ENCODE measurements at regions not wholly inside any gene's neighbourhood (a gene's known extent, or its start where the extent isn't known, plus 50 kb on each side); places are given as distances from the start of the nearest gene placed in this dataset.

DNA sequence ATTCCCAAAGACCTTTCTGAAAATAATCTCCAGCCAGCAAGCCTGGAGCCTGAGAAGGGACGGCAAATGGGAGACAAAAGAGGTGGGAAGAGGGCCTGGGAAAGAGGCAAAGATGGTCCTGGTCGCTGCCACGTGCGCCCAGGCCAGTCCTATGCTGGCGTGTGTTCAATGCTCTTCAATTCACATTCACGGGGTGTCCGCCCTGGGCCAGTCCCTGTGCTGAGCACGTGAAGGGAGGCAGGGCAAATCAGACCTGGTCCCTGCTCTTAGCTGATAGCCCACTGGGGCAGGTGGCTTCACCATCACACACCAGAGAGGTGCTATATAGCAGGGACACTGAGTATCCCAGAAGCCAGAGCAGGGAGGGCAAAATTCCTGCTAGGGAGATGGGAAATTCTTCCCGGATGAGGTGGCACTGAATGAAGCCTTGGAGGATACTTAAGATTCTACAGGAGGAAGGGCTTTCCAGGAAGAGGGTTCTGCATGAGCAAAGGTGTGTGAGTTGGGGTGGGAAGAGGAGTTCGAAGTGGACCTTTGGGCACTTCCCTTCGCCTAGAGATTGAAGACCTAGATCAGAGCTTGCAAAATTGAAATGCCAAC lies 148.2 kb downstream of the CHST1 start (continued):
- no peak for TF ChIP-seq ESRRA (CRISPR knock-in tag; IDR thresholded peaks at IDR 0.05; ENCODE audit: borderline replicate concordance)
- TF ChIP-seq PRRX2 (CRISPR knock-in tag; IDR thresholded peaks at IDR 0.05): no peak
- TF ChIP-seq, protein P1, sequence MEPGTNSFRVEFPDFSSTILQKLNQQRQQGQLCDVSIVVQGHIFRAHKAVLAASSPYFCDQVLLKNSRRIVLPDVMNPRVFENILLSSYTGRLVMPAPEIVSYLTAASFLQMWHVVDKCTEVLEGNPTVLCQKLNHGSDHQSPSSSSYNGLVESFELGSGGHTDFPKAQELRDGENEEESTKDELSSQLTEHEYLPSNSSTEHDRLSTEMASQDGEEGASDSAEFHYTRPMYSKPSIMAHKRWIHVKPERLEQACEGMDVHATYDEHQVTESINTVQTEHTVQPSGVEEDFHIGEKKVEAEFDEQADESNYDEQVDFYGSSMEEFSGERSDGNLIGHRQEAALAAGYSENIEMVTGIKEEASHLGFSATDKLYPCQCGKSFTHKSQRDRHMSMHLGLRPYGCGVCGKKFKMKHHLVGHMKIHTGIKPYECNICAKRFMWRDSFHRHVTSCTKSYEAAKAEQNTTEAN (CRISPR knock-in tag; IDR thresholded peaks at IDR 0.05): no peak

DNA sequence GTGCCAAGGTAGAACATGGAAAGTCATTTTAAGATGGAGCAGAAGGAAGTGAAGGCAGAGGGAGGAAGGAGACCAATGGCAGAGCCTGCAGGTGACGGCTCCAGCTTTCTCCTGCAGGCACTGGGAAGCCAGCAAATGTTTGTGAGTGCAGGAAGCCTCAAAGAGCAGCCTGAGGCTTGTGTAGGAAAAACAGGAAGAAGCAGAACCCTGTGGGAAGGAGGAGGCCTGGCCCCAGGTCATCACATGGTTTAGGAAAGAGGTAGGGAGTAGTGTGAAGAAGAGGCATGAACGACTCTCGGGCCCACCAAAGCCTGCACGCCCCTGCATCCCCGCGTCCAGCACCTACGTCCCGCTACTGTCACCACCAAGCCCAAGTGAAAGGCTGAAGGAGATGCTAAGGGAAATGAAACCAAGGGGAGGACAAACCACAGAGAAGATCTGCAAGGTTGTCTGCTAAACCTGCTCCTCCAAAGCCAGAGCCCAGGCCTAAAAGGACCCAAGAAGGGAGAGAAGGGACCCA lies 151.5 kb downstream of the CHST1 start:
- peaks cover 13% of the 10 kb centered on the region for H3K4me1 Mint-ChIP-seq
- DNase-seq (ENCODE audit: low spot score) (no peak), ATAC-seq (no peak)
- H3K27ac Mint-ChIP-seq: no peak overlapping the region
- peaks cover 6% of the 10 kb centered on the region for H3K27me3 Mint-ChIP-seq (ENCODE audit: low read depth)
- TF ChIP-seq TEAD1 (CRISPR knock-in tag; IDR thresholded peaks at IDR 0.05): no peak
- no peak for TF ChIP-seq ZNF138 (CRISPR knock-in tag; conservative IDR thresholded peaks at IDR 0.05)
- no peak for TF ChIP-seq MYBL2 (CRISPR knock-in tag; IDR thresholded peaks at IDR 0.05)
- no peak for TF ChIP-seq TEAD4 (CRISPR knock-in tag; IDR thresholded peaks at IDR 0.05)
- TF ChIP-seq ZNF423 (CRISPR knock-in tag; IDR thresholded peaks at IDR 0.05): no peak
- TF ChIP-seq EMX1 (CRISPR knock-in tag; IDR thresholded peaks at IDR 0.05): no peak
- no peak for TF ChIP-seq FOXP1 (CRISPR knock-in tag; IDR thresholded peaks at IDR 0.05; ENCODE audit: borderline replicate concordance)
- no peak for TF ChIP-seq CBFB (CRISPR knock-in tag; IDR thresholded peaks at IDR 0.05; ENCODE audit: low read depth)
- TF ChIP-seq, protein P2, sequence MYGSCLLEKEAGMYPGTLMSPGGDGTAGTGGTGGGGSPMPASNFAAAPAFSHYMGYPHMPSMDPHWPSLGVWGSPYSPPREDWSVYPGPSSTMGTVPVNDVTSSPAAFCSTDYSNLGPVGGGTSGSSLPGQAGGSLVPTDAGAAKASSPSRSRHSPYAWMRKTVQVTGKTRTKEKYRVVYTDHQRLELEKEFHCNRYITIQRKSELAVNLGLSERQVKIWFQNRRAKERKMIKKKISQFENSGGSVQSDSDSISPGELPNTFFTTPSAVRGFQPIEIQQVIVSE (CRISPR knock-in tag; IDR thresholded peaks at IDR 0.05; ENCODE audit: borderline replicate concordance): no peak
- no peak for TF ChIP-seq ZBTB21 (CRISPR knock-in tag; IDR thresholded peaks at IDR 0.05; ENCODE audit: borderline replicate concordance)
- no peak for TF ChIP-seq CREB1 (CRISPR knock-in tag; IDR thresholded peaks at IDR 0.05)
- no peak for TF ChIP-seq KAT7 (CRISPR knock-in tag; IDR thresholded peaks at IDR 0.05; ENCODE audit: borderline replicate concordance)
- no peaks in the 10 kb centered on the region for H3K36me3 Mint-ChIP-seq
- CTCF ChIA-PET: interaction anchor here (1.1 kb wide), 1 partner anchor 143 kb away, joined by 5 read pairs; no protein-coding TSS in a partner anchor
- POLR2A ChIA-PET: no interaction called here
- H3K4me3 Mint-ChIP-seq: no peak overlapping the region
- no peaks in the 10 kb centered on the region for H3K9me3 Mint-ChIP-seq

DNA sequence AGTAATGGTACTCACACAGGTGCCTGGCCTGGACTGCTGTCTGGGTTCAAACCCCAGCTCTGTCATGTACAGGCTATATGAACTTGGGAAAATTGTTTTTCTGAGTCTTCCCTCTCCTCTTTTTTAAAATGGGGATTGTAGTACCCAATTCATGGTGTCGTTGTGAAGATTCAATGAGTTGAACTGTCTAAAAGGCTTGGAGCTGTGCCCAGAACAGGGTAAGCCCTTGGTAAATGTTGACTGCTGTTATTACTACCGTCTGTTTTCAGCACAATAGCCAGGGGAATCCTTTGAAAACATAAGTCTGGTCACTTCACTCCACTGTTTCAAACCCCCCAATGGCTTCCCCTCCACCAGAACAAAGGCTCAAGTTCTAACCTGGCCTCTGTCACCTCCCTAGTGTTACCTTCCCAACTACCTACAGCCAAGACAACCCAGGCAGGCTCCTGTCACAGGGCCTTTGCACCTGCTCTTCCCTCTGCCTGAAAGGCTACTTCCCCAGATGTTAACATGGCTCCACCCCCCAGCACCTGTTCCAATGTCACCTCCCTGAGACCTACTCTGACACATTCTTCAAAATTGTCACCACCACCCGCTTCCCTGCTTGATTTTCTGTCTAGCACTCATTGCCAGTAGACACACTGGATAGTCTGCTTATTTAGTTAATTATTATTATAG lies 152.8 kb downstream of the CHST1 start:
- CTCF ChIA-PET: no interaction called here
- Mint-ChIP-seq H3K9me3 (no peaks in the 10 kb centered on the region), H3K4me1 (peaks cover 6% of the 10 kb centered on the region), H3K27me3 (ENCODE audit: low read depth) (peaks cover 8% of the 10 kb centered on the region), H3K27ac (no peak overlapping the region), H3K36me3 (no peaks in the 10 kb centered on the region), H3K4me3 (no peak overlapping the region)
- TF ChIP-seq, protein P3, sequence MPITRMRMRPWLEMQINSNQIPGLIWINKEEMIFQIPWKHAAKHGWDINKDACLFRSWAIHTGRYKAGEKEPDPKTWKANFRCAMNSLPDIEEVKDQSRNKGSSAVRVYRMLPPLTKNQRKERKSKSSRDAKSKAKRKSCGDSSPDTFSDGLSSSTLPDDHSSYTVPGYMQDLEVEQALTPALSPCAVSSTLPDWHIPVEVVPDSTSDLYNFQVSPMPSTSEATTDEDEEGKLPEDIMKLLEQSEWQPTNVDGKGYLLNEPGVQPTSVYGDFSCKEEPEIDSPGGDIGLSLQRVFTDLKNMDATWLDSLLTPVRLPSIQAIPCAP (CRISPR knock-in tag; IDR thresholded peaks at IDR 0.05): no peak
- no peak for TF ChIP-seq GABPB1 (CRISPR knock-in tag; IDR thresholded peaks at IDR 0.05)
- TF ChIP-seq, protein P4, sequence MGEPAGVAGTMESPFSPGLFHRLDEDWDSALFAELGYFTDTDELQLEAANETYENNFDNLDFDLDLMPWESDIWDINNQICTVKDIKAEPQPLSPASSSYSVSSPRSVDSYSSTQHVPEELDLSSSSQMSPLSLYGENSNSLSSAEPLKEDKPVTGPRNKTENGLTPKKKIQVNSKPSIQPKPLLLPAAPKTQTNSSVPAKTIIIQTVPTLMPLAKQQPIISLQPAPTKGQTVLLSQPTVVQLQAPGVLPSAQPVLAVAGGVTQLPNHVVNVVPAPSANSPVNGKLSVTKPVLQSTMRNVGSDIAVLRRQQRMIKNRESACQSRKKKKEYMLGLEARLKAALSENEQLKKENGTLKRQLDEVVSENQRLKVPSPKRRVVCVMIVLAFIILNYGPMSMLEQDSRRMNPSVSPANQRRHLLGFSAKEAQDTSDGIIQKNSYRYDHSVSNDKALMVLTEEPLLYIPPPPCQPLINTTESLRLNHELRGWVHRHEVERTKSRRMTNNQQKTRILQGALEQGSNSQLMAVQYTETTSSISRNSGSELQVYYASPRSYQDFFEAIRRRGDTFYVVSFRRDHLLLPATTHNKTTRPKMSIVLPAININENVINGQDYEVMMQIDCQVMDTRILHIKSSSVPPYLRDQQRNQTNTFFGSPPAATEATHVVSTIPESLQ (CRISPR knock-in tag; IDR thresholded peaks at IDR 0.05): no peak
- ATAC-seq (no peak), DNase-seq (ENCODE audit: low spot score) (no peak)
- POLR2A ChIA-PET: no interaction called here
